HL-60 (cell line): ENCODE measurements at regions not wholly inside any gene's neighbourhood (a gene's known extent, or its start where the extent isn't known, plus 50 kb on each side); places are given as distances from the start of the nearest gene placed in this dataset.

Source experiments
- POLR2AphosphoS5 ChIP-seq: IDR thresholded peaks from 2 replicates; pipeline ENCODE4 v1.6.1; 2012; ENCODE audit warnings: low read depth
- TF ChIP-seq, protein P1 (sequence below): IDR thresholded peaks from one replicate; pipeline ENCODE4 v1.5.1; 2011; ENCODE audit warnings: low read length, control low read depth, inconsistent platforms; ENCODE audit not compliant: insufficient read depth
- TF ChIP-seq, protein P2 (sequence below): IDR thresholded peaks from 2 replicates; pipeline ENCODE4 v1.6.1; 2012; ENCODE audit warnings: low read depth; ENCODE audit not compliant: insufficient replicate concordance

DNA sequence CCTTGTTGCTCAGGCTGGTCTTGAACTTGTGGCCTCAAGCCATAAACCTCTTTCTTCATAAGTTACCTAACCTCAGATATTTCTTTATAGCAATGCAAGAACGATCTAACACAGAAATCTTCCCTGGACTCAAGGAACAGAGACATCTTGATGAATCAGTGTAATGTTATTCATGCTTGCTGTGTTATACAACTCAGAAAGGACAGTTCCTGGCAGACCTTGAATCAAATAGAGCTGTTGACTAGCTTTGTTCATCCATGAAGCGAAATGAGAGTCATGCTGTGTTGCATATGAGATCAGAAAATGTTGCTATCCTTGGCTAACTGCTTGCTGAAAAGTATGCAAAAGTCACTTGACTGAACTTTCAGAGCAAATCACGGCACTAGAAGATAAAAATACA lies 72.6 kb upstream of the ARHGAP24 start:
- TF ChIP-seq POLR2AphosphoS5: no peak
- TF ChIP-seq, protein P1, sequence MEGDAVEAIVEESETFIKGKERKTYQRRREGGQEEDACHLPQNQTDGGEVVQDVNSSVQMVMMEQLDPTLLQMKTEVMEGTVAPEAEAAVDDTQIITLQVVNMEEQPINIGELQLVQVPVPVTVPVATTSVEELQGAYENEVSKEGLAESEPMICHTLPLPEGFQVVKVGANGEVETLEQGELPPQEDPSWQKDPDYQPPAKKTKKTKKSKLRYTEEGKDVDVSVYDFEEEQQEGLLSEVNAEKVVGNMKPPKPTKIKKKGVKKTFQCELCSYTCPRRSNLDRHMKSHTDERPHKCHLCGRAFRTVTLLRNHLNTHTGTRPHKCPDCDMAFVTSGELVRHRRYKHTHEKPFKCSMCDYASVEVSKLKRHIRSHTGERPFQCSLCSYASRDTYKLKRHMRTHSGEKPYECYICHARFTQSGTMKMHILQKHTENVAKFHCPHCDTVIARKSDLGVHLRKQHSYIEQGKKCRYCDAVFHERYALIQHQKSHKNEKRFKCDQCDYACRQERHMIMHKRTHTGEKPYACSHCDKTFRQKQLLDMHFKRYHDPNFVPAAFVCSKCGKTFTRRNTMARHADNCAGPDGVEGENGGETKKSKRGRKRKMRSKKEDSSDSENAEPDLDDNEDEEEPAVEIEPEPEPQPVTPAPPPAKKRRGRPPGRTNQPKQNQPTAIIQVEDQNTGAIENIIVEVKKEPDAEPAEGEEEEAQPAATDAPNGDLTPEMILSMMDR: no peak
- TF ChIP-seq, protein P2, sequence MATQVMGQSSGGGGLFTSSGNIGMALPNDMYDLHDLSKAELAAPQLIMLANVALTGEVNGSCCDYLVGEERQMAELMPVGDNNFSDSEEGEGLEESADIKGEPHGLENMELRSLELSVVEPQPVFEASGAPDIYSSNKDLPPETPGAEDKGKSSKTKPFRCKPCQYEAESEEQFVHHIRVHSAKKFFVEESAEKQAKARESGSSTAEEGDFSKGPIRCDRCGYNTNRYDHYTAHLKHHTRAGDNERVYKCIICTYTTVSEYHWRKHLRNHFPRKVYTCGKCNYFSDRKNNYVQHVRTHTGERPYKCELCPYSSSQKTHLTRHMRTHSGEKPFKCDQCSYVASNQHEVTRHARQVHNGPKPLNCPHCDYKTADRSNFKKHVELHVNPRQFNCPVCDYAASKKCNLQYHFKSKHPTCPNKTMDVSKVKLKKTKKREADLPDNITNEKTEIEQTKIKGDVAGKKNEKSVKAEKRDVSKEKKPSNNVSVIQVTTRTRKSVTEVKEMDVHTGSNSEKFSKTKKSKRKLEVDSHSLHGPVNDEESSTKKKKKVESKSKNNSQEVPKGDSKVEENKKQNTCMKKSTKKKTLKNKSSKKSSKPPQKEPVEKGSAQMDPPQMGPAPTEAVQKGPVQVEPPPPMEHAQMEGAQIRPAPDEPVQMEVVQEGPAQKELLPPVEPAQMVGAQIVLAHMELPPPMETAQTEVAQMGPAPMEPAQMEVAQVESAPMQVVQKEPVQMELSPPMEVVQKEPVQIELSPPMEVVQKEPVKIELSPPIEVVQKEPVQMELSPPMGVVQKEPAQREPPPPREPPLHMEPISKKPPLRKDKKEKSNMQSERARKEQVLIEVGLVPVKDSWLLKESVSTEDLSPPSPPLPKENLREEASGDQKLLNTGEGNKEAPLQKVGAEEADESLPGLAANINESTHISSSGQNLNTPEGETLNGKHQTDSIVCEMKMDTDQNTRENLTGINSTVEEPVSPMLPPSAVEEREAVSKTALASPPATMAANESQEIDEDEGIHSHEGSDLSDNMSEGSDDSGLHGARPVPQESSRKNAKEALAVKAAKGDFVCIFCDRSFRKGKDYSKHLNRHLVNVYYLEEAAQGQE: no peak
